Endothelial cell (in vitro differentiated cells): ENCODE measurements at regions not wholly inside any gene's neighbourhood (a gene's known extent, or its start where the extent isn't known, plus 50 kb on each side); places are given as distances from the start of the nearest gene placed in this dataset.

Experiments used
- DNase-seq: peaks from one replicate; pipeline ENCODE4 v3.0.0; 2021; ENCODE audit warnings: low spot score
- H3K27ac Mint-ChIP-seq: one replicate; pipeline ENCODE4 v1.8.0; 2021; ENCODE audit warnings: mixed read lengths, inconsistent platforms; ENCODE audit not compliant: unreplicated experiment
- H3K27me3 Mint-ChIP-seq: one replicate; pipeline ENCODE4 v1.8.0; 2021; ENCODE audit warnings: mild to moderate bottlenecking, moderate library complexity, mixed read lengths, inconsistent platforms; ENCODE audit not compliant: unreplicated experiment
- H3K36me3 Mint-ChIP-seq: one replicate; pipeline ENCODE4 v1.8.0; 2021; ENCODE audit warnings: mild to moderate bottlenecking, low read depth, mixed read lengths, inconsistent platforms; ENCODE audit not compliant: unreplicated experiment
- H3K4me1 Mint-ChIP-seq: one replicate; pipeline ENCODE4 v1.8.0; 2021; ENCODE audit warnings: mild to moderate bottlenecking, mixed read lengths, inconsistent platforms; ENCODE audit not compliant: unreplicated experiment
- H3K4me3 Mint-ChIP-seq: one replicate; pipeline ENCODE4 v1.8.0; 2021; ENCODE audit warnings: mild to moderate bottlenecking, mixed read lengths, inconsistent platforms; ENCODE audit not compliant: unreplicated experiment
- H3K9me3 Mint-ChIP-seq: one replicate; pipeline ENCODE4 v1.8.0; 2021; ENCODE audit warnings: mixed read lengths, inconsistent platforms; ENCODE audit not compliant: unreplicated experiment
- TF ChIP-seq, protein P1 (sequence below): fragments of 200-600 bp; sonication (generic); IDR thresholded peaks from one replicate; pipeline ENCODE4 v1.5.0; 2021; ENCODE audit warnings: antibody characterized with exemption; ENCODE audit not compliant: unreplicated experiment

- TF ChIP-seq, protein P1, sequence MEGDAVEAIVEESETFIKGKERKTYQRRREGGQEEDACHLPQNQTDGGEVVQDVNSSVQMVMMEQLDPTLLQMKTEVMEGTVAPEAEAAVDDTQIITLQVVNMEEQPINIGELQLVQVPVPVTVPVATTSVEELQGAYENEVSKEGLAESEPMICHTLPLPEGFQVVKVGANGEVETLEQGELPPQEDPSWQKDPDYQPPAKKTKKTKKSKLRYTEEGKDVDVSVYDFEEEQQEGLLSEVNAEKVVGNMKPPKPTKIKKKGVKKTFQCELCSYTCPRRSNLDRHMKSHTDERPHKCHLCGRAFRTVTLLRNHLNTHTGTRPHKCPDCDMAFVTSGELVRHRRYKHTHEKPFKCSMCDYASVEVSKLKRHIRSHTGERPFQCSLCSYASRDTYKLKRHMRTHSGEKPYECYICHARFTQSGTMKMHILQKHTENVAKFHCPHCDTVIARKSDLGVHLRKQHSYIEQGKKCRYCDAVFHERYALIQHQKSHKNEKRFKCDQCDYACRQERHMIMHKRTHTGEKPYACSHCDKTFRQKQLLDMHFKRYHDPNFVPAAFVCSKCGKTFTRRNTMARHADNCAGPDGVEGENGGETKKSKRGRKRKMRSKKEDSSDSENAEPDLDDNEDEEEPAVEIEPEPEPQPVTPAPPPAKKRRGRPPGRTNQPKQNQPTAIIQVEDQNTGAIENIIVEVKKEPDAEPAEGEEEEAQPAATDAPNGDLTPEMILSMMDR: no peak
- H3K27ac Mint-ChIP-seq: no peak overlapping the region
- peaks cover 1% of the 10 kb centered on the region for H3K27me3 Mint-ChIP-seq
- H3K9me3 Mint-ChIP-seq: no peaks in the 10 kb centered on the region
- no peaks in the 10 kb centered on the region for H3K4me1 Mint-ChIP-seq
- no peak overlapping the region for H3K4me3 Mint-ChIP-seq
- H3K36me3 Mint-ChIP-seq: no peaks in the 10 kb centered on the region
- DNase-seq: no peak
Measured at GRCh38 chr15:95120595-95120994, 889.2 kb downstream of the MCTP2 start.

DNA sequence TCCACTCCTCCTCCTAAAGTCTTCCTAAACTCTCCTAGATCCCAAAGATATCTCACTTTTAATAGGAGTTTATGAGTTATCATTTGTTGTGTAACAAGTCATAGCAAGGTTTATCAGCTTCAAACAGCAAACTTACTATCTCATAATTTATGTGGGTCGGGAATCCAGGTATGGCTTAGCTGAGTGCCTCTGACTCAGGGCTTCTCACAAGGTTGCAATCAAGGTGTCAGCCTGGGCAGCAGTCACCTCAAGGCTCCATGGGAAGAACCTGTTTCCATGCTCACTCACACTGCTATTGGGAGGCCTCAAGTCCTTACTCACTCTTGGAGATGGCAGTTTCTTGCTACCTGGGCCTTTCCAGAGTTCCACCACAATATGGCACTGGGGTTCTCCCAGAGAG lies 889.8 kb downstream of the MCTP2 start:
- TF ChIP-seq, protein P1: no peak
- no peaks in the 10 kb centered on the region for H3K4me1 Mint-ChIP-seq
- peaks cover 1% of the 10 kb centered on the region for H3K27me3 Mint-ChIP-seq
- no peak overlapping the region for H3K27ac Mint-ChIP-seq
- no peaks in the 10 kb centered on the region for H3K36me3 Mint-ChIP-seq
- DNase-seq: no peak
- no peak overlapping the region for H3K4me3 Mint-ChIP-seq
- no peaks in the 10 kb centered on the region for H3K9me3 Mint-ChIP-seq

DNA sequence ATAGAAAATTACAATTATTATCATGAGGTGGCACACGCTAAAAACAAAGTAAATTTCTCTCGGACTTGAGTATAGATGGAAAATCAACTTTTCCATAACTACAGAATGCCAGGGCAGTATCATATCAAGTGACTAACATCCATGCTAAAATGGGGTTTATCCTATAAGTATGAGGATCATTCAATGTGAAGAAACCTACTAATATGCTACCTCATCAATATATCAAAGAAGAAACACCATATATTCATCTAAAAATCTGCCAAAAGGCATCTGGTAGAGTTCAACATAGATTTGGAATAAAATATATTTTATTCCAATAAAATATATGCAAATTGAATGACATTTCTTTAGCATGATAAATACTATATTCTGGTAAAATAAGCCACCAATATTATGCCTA lies 894.4 kb downstream of the MCTP2 start:
- no peaks in the 10 kb centered on the region for H3K9me3 Mint-ChIP-seq
- H3K27me3 Mint-ChIP-seq: no peaks in the 10 kb centered on the region
- no peak for DNase-seq
- H3K27ac Mint-ChIP-seq: no peak overlapping the region
- H3K36me3 Mint-ChIP-seq: no peaks in the 10 kb centered on the region
- H3K4me3 Mint-ChIP-seq: no peak overlapping the region
- TF ChIP-seq, protein P1: no peak
- peaks cover 11% of the 10 kb centered on the region for H3K4me1 Mint-ChIP-seq

- TF ChIP-seq, protein P1: no peak
- DNase-seq: no peak
- peaks cover 20% of the 10 kb centered on the region for H3K4me1 Mint-ChIP-seq
- no peaks in the 10 kb centered on the region for H3K36me3 Mint-ChIP-seq
- H3K4me3 Mint-ChIP-seq: no peak overlapping the region
- H3K9me3 Mint-ChIP-seq: no peaks in the 10 kb centered on the region
- H3K27ac Mint-ChIP-seq: peak overlapping the region; percentile 8
- H3K27me3 Mint-ChIP-seq: peaks cover 1% of the 10 kb centered on the region
Measured at GRCh38 chr15:95127356-95127755, 896.0 kb downstream of the MCTP2 start.

GRCh38 chr15:95129574-95129973 lies 898.2 kb downstream of the MCTP2 start:
- H3K4me3 Mint-ChIP-seq: no peak overlapping the region
- H3K36me3 Mint-ChIP-seq: no peaks in the 10 kb centered on the region
- H3K4me1 Mint-ChIP-seq: peaks cover 20% of the 10 kb centered on the region
- no peak overlapping the region for H3K27ac Mint-ChIP-seq
- TF ChIP-seq, protein P1: no peak
- no peaks in the 10 kb centered on the region for H3K9me3 Mint-ChIP-seq
- DNase-seq: no peak
- H3K27me3 Mint-ChIP-seq: peaks cover 1% of the 10 kb centered on the region
